Fibroblast of upper back skin (primary cell): ENCODE measurements at regions not wholly inside any gene's neighbourhood (a gene's known extent, or its start where the extent isn't known, plus 50 kb on each side); places are given as distances from the start of the nearest gene placed in this dataset.
"Not testable (repeated sequence)": the region's sequence is repeated elsewhere in the genome, so short reads cannot be mapped to it uniquely, and the experiment has no call there.

Experiments used
- DNase-seq: peaks from one replicate; pipeline ENCODE4 v3.0.0-alpha.2; 2013

DNA sequence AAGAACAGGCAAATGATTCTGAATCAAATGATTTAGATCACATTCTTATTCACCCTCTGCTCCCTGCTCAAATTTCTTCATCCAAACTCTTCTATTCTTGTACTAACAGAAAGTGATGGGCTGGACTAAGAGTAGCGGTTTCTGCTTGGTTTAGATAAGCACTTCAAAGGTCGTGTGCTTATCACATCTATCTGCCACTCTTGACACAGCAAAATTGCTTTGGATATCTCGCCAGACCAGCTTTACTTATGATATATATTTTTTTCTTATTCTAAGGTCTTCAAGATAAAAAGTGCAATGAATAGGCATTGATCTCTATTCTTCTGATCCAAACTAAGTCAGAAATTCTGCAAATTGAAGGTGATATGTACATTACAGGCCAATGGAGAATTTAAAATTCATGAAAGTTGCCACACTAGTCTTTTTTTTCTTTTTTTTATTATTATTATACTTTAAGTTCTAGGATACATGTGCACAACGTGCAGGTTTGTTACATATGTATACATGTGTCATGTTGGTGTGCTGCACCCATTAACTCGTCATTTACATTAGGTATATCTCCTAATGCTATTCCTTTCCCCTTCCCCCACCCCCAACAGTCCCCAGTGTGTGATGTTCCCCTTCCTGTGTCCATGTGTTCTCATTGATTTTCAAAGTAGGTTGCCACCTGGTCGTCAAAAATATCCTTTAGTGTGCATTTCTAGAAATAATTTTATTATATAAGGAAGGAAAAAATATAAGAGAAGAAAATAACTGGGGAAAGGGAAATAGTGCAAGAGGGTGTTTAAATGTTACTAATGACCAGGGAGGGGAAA is 1941.0 kb upstream of the RAG2 start:
- DNase-seq, result no peak

DNA sequence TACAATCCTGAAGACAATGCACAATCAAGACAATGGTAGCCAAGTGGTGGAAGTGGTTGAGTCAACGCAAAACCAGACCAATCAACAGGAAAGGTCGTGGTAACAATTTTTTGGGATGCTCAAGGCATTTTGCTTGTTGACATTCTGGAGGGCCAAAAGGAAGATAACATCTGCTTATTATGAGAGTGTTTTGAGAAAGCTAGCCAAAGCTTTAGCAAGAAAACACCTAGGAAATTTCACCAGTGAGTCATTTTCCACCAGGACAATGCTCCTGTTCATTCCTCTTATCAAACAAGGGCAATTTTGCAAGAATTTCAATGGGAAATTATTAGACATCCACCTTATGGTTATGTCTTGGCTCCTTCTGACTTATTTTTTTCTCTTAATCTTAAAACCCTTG is 1932.2 kb upstream of the RAG2 start:
- DNase-seq, result no peak

DNA sequence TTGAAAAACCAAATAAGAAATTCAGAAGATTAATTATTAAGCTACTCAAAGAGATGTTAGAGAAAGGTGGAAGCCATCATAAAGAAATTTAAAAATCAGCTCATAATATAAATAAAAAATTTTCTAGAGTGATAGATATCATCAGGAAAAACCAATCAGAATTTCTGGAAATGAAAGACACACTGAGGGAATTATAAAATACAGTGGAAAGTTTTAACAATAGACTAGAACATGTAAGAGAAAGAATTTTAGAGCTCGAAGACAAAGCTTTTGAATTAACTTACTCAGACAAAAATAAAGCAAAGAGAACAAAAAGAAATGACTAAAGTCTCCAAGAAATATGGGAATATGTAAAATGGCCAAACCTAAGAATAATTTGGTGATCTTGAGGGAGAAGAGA is 1926.9 kb upstream of the RAG2 start:
- no peak for DNase-seq

DNA sequence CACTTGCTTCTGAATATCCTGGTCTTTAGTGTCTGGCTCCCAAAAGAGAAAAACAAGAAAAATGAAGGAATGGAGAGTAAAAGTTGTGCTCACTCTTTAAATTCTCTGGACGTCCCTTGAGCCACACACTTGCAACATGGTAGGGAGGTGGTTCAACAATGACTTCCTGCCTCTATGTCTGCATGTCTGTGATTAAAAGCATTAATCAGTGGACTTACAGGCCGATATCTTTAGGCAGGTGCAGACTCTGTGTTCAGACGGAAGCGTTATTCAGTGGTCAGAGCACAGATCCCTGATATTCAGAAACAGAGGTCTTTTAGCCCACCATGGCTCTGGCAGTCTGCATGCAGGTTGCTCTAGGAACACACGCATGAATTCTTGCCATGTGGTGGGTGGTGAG is 1920.0 kb upstream of the RAG2 start:
- no peak for DNase-seq

DNA sequence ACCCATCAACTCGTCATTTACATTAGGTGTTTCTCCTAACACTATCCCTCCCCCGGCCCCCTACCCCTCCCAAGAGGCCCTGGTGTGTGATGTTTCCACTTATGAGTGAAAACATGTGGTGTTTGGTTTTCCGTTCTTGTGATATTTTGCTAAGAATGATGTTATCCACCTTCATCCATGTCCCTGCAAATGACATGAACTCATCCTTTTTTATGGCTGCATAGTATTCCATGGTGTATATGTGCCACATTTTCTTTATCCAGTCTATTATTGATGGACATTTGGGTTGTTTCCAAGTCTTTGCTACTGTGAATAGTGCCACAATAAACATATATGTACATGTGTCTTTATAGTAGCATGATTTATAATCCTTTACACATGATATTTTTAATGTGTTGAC is 1914.8 kb upstream of the RAG2 start:
- DNase-seq, result not testable (repeated sequence)

DNA sequence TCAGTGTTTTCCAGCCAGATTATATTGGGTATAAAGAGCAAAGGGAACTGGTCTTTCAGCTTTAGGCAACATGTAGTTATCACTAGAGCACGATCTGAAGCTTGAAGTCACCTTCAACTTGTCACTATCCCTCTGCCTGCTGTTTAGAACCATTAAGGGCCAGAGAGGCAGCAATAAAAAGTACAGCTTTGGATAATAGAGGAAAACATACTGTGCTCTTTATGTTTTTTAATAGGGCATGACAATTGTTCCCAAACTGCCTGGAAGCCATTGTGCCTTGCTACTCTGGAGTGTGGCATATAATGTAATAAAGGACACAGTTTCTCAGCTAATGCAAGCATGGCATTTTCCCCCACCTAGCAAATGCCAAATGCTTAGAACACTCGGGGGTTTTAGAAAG is 1912.0 kb upstream of the RAG2 start:
- no peak for DNase-seq

DNA sequence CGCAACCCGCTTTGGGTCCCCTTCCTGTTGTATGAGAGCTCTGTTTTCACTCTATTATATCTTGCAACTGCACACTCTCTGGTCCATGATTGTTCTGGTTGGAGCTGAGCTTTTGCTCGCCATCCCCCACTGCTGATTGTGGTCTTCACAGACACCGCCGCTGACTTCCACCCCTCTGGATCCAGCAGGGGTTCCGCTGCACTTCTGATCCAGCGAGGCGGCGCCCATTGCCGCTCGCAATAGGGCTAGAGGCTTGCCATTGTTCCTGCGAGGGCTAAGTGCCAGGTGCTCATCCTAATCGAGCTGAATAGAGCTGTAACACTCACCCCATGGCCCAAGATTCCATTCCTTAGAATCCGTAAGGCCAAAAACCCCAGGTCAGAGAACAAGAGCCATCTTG is 1905.8 kb upstream of the RAG2 start:
- no peak for DNase-seq

DNA sequence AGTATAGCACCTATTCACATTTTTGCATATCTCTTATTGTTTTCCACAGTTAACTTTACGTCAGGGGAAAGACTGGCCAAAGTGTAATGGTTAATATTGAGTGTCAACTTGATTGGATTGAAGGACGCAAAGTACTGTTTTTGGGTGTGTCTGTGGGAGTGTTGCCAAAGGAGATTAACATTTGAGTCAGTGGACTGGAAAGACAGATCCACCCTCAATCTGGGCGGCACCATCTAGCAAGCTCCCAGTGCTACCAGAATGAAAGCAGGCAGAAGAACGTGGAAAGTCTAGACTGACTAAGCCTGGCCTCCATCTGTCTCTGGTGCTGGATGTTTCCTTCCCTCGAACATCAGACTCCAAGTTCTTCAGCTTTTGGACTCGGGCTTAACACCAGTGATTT is 1900.7 kb upstream of the RAG2 start:
- no peak for DNase-seq

DNA sequence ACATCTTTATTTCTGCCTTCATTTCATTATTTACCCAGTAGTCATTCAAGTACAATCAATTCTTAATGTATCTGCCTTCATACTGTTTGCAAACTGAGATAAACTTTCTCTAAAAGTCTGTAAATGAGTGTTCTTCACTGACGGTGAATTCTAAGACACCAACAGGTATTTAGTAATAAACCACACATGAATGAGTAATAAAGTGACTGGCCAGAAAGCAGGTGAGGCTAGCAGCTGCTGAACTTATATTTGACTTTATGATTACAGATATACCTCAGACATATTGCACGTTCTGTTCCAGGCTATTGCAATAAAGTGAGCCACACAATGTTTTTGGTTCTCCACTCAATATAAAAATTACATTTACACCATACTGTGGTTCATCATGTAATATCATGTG is 1894.0 kb upstream of the RAG2 start:
- DNase-seq, result no peak

DNA sequence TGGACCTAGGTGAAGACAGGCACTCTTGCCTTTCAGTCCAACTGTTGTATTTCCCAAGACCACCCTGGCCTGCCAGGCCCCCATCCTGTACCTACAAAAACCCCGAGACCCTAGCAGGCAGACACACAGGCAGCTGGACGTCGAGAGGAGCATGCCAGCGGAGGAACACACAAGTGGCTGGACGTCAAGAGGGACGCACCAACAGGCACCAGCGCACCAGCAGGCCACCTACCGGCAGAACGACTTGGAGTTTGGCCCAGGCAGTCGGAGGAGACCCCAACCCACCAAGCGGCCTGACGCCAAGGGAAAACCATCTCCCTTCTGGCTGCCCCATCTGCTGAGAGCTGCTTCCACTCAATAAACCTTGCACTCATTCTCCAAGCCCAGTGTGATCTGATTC is 1883.4 kb upstream of the RAG2 start:
- no peak for DNase-seq

DNA sequence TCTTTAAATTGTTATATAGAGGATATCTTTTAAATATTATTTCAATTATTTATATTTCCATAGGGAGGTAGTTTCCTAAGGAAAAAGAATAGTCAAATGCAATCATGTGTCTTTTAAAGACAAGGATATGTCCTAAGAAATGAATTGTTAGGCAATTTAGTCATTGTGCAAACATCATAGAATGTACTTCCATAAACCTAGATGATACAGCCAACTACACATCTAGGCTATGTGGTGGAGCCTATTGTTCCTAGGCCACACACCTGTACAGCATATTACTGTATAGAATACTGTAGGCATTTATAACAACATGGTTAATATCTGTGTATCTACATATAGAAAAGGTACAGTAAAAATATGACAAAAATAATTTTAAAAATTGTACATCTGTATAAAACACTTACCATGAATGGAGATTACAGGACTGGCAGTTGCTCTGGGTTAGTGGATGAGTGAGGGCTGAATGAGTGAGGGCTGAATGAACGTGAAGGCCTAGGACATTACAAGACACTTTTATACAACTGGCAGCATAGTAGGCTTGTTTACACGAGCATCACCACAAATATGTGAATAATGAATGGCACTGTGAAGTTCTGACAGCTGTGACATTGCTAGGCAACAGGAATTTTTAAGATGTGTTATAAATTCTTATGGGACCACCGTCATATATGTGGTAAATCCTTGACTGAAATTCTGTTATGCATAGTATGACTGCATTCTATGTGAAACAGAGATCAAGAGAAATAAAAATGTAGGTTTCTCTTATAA is 1879.0 kb upstream of the RAG2 start:
- peak; percentile 7 for DNase-seq

DNA sequence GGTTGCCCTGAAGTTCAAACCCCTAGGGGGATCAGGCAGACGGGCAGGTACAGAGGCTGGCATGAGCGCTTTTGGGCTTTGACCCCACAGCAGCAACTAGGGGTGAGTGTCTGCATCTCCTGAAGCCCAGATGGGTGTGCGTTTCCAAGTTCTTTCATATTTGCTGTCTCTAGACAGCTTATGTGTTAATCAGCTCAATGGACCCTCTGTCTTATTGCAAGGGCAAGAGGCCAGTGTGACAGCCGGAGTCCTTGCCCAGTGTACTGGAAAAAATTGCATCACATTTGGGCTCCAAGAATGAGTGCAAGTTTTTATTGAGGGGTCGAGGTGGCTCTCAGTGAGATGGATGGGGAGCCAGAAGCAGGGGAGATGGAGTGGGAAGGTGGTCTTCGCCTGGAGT is 1863.7 kb upstream of the RAG2 start:
- DNase-seq, result no peak

DNA sequence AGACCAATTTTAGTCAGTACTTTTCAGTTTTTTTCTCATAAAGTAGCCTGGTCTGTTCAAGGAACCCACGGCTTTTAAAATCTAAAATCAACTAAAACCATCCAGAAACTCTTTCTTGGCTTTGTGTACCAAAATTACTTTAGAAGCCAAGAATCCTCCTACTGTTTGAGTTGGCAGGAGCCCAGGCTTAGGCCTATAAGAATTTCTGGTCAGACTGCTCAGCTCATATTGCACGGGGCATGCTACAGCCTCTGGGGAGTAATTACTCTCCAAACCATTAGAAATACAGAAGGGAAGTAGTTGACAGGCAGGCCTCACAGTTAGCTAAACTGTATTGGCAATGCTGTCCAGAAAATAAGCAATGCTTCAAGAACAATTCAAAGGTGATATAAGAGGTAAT is 1862.9 kb upstream of the RAG2 start:
- peak; percentile 97 for DNase-seq

DNA sequence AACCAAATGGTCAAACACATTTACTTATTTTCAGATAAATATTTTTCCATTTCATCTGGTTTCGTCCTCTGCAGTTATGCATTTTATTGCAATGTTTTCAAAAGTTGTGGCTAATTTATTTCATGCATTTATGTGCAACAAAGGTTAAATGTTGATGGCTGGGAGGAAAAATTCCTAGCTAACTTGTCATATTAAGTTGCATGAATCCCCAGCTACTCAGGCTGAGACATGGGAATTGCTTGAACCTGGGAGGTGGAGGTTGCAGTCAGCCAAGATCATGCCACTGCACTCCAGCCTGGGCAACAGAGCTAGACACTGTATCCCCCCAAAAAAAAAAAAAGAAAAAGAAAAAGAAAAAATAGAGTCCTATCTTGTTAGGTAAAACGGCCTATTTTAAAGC is 1862.4 kb upstream of the RAG2 start:
- DNase-seq, result peak; percentile 83

DNA sequence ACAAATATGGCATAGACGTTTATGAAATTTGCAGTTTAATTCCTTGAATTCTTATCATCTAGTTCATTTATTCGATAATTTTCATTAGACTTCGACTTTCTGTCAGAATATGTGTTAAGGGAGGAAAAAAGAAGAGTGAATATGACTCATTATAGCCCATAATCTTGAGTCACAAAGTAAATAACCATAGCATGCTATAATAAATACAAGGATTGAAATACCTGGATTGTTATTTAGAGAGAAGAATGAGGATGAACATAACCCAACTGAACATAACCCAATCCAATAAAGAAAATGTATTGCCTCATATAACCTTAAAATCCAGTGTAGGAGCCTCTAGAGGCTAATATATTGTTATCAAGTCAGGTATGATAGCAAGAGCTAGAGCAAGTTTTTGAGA is 1858.3 kb upstream of the RAG2 start:
- DNase-seq, result no peak

DNA sequence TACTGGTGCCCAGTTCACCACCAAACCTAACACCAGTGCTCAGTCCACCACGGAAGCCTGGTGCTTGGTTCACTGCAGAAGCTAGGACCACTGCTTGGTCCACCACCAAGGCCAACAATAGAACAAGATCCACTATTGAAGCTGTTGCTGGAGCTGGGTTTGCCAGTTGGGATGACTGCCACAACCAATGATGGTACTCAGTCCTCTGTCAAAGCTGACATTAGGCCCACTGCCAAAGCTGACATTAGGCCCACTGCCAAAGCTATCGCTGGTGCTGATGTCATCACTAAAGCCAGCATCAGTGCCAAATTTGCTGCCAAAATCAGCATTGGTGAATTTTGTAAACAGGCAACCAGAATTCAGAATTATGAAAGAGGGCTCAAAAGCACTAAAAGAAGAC is 1850.2 kb upstream of the RAG2 start:
- no peak for DNase-seq

DNA sequence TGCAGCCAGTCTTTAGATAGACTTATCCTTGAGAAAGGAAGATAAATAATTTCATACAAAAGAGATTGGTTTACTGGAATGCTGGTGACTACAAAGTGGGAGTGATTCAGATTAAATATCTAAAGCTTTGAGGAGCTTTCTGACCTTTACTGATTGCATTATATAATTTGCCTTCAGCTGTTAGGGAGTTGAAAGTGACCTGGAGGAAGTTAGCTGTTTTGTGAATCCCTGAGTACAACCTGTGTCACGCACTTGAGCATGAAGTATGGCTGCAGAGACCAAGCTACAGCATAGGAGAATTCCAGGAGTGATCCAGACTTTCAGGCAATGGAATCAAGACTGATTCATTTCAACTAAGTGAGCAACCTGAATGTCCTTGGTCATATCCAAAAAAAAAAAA is 1848.3 kb upstream of the RAG2 start:
- peak; percentile 21 for DNase-seq

DNA sequence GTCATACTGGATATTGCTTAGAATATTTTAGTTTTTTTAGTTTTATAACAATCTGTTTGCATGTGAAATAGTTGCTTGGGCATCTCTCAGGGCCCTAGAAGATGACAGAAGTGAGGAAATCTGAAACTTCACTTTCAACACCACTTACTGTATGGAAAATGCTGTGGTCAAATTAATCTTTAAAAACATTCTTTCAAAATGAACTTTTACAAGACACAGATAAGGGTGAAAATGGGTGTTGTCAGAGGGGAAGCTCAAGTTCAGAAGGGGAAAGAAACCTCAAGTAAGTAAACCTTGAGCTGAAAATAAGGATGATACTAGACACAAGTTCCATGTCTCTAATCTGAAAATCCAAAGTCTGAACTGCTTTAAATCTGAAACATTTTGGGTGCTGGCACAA is 1840.1 kb upstream of the RAG2 start:
- DNase-seq, result no peak

DNA sequence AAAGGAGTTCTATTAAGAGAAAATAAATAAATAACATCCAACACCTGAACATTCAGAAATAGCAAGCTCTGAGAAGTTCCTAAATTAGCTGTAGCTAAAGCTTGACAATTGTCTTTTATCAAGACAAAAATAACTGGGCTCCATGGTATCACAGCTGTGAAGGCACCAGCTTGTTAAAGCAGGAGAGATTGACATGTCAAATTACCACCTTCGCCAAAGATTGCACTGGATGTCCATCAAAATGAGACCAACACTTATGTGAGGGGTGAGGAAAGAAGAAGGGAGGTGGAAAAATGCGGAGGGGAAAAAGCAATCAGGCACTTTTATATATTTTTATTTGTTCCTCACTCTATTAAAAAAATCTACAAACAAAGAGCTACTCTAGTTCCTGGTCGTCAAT is 1827.5 kb upstream of the RAG2 start:
- DNase-seq, result no peak

DNA sequence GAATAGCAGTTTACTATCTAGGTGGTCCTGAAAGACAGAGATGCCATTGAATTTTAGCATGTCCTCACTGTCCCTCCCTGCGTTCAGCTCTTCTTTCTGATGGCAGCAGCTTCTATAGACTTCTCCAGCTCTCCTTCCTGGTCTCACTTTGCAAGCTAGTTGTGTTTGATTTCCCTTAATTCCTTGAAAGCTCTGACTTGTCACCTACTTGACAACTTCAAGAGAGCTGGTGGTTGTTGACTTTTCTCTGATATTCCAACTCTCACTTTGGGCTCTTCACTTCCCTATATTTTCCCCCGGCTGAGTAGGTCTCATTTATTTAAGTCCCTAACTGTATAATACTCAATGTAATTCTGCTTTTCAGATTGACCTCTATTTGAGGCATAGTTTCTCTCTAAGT is 1825.0 kb upstream of the RAG2 start:
- no peak for DNase-seq

DNA sequence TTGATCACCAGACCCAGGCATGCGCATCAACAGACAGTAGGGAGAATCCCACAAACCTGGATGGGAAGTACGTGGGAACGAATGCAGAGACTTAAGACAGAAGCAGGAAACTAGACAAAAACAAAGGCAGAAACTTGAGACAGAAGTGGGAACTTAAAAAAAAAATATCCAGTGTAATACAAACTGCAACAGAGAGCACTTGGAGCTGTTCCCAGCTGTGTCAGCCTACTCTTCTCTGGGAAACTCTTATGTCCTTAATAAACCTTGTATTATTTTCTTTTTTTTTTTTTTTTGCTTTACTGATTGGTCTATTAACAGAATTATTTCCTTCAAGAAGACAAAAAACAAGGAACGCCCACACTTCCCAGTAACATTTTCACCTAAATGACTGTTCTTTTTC is 1818.1 kb upstream of the RAG2 start:
- DNase-seq, result no peak

DNA sequence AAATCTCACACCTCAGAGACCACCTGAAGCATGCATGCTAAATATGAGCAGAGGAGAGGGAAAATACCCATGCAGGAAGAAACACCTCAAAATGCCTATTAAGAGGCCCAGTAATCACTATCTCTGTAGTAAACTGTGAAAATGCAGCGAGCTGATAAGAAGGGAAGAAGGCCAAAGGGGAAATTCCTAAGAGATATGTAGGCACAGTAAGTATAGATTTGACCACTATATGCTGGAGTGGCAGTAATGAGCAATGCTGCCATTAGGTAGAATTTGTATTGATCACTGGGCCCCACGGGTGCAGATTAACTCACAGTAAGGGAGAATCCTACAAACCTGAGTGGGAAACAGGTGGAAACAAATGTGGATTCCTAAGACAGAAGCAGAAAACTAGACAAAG is 1813.1 kb upstream of the RAG2 start:
- DNase-seq, result no peak

DNA sequence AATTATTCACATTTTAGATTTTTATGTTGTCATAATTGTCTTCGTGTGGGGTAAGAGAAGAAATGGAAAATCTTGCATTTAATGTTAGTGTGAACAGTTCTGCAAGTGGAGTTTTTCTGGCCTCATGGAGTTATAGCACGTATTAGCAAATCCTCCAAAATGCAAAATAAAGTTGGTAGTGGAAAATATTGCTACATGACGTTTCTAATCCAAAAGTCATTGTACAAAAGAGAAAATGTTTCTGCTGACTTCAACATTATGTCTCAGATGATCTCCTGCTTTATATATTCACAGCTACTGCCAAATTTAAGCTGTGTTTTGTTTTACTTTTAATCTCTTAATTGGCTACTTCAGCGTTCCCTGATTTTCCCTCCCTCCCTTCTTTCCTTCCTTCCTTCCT is 1804.0 kb upstream of the RAG2 start:
- DNase-seq, result no peak

DNA sequence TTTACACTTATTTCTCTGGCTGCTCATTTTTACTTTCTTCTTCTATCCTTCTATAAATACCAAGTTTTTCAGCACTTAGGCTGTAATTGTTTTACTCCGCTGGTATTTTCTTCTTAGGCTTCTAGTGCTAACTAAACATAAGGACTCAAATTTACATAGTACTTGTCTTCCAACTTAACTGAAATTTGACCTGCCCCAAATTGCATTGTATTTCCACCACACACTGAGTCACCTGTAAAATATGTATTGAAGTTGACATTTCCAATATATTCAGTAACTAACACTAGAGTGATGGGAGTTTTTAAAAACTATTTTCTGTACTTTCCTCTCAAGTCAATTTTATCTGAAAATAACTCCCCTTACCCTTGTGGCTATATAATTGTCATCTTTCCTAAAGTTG is 1794.1 kb upstream of the RAG2 start:
- DNase-seq, result peak; percentile 25

DNA sequence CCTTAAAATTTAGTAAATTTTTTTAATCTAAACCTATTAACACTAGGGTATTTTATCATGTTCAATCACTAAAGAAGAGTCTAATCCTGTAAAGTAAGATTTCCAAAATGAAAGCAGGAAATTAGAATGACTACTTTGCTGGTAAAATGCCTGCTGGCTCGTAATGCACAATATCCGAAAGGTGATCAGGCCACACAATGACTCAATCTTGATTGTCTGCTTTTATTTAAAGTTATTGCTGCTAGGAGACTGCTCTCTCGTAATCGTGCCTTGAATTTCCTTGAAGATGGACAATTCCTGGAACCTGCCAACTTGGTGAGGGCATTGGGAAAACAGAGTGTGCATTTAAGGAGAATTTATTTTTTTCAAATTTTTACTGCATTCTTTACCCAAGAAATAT is 1786.5 kb upstream of the RAG2 start:
- DNase-seq, result peak; percentile 39
